AG10803 (cell line): ENCODE measurements at regions not wholly inside any gene's neighbourhood (a gene's known extent, or its start where the extent isn't known, plus 50 kb on each side); places are given as distances from the start of the nearest gene placed in this dataset.

Experiments
- DNase-seq: peaks from one replicate; pipeline ENCODE4 v3.0.0; 2010; ENCODE audit warnings: low read depth
- H3K4me3 ChIP-seq: 2 replicates; pipeline ENCODE4 v1.5.1; 2011; ENCODE audit warnings: mild to moderate bottlenecking, low read length, control low read depth
- CTCF ChIP-seq: conservative IDR thresholded peaks from 2 replicates; pipeline ENCODE4 v1.5.1; 2011; ENCODE audit warnings: mild to moderate bottlenecking, low read length, control low read depth, inconsistent platforms

DNA sequence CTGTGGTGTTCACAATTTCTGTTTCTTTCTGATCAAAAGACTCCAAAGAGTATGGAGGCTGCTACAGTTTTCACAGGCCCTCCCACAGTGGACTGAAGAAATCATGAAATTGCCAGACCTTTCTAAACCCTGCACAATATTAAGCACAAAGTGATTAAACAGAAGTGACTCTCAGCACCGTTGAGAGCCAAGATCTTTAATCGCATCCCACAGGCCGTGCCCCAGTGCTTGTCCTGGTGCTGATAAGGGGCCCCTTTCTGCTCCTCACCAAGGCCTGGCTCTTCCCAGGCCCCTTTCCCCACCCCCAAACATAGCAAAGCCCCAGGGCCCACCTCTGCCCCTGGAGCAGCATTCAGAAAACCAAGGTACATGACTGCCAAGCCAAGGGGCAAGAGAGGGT lies 57.4 kb upstream of the BMAL1 start:
- DNase-seq: no peak
- TF ChIP-seq CTCF: no peak
- no peak overlapping the region for H3K4me3 ChIP-seq

GRCh38 chr11:13221722-13222121 lies 55.9 kb upstream of the BMAL1 start:
- no peak for TF ChIP-seq CTCF
- no peak overlapping the region for H3K4me3 ChIP-seq
- DNase-seq: no peak

DNA sequence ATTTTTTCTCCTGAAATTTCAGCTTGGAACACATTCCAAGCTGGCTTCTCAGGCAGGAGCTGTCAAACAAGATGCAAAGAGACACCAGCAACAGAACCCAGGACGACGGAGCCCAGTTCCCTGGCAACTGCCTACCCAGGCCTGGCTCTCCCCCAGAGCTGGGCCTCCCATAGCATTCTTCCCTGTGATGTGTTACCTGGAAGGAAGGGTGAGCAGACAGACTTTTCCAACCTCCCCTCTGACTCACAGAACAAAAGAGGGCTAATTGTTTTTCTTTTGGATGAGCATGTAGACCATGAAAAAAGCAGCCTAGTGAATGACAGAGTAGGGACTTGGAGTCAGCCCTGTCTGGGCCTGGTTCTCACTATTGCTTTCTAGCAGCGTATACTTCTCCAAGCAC lies 55.3 kb upstream of the BMAL1 start:
- H3K4me3 ChIP-seq: no peak overlapping the region
- no peak for TF ChIP-seq CTCF
- DNase-seq: no peak

- TF ChIP-seq CTCF: no peak
- DNase-seq: no peak
- no peak overlapping the region for H3K4me3 ChIP-seq
Observed at GRCh38 chr11:13223112-13223511, 54.5 kb upstream of the BMAL1 start.

DNA sequence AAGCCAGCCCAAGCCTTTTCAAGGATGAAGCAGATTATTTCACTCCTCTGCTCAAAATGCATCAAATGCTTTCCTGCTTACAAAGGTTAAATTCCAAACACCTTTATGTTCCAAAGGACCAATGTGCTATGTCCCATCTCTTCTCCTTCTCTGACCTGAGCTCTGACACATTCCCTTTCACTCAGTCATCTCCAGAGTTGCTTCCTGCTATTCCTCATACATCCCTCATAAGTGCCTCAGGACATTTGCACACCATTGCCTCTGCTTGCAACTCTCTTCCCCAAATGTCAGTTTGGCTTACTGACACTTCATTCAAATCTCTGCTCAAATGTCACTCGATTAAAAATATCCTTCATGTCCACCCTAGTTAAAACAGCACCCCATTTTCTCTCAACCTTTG lies 53.3 kb upstream of the BMAL1 start:
- H3K4me3 ChIP-seq: no peak overlapping the region
- no peak for DNase-seq
- no peak for TF ChIP-seq CTCF

- no peak for DNase-seq
- no peak overlapping the region for H3K4me3 ChIP-seq
- no peak for TF ChIP-seq CTCF
Observed at GRCh38 chr11:13225038-13226001, 52.3 kb upstream of the BMAL1 start.

DNA sequence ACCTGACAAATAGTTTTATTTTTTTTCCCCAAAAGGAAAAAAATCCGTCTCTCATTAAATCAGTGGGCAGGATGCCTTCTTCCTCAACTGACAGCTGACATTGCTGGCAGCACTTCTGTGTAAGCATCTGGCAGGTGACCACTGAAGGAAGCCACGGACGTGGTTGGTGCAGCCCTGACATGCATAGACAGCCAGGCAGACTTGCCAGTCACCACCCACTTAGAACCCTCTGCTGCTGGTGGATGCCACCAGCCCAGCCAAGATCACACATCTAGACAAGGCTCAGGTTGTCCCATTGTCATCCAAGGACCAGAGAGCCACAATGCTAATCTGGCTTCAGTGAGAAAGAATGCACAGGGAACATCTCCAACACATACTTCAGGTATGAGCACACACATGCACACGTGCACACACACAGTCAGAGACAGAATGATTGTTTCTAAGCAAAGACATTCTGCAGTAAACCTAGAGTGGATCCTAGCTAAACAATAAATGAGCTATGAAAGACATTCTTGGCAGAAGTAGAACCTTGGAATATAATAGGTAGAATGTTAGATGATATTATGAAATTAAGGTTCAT lies 49.8 kb upstream of the BMAL1 start:
- no peak for TF ChIP-seq CTCF
- no peak for DNase-seq

More for the DNA sequence above, 49.8 kb upstream of the BMAL1 start:
- no peak overlapping the region for H3K4me3 ChIP-seq
